Muscle of back (tissue), 3 donors: ENCODE measurements at regions not wholly inside any gene's neighbourhood (a gene's known extent, or its start where the extent isn't known, plus 50 kb on each side); places are given as distances from the start of the nearest gene placed in this dataset.

ENCODE experiments used
- DNase-seq, 3 donors: peaks; one replicate each; pipeline versions ENCODE4 v3.0.0 to v3.0.0-alpha.2; 2013

- DNase-seq = no peak
Observed at GRCh38 chr3:116639641-116640040, 69.9 kb upstream of the TUSC7 start.

GRCh38 chr3:116640109-116640508 lies 69.5 kb upstream of the TUSC7 start:
- no peak for DNase-seq

GRCh38 chr3:116643001-116643400 lies 66.6 kb upstream of the TUSC7 start:
- DNase-seq = no peak

GRCh38 chr3:116647996-116648395 lies 61.6 kb upstream of the TUSC7 start:
- DNase-seq = no peak
